SK-N-SH (cell line): ENCODE measurements at regions not wholly inside any gene's neighbourhood (a gene's known extent, or its start where the extent isn't known, plus 50 kb on each side); places are given as distances from the start of the nearest gene placed in this dataset.

ENCODE experiments used
- CTCF ChIA-PET: fragments of 300-600, 350-600 bp; formaldehyde crosslinking; extraction: SDS; loops from one replicate; lab custom pipeline; 2021; lab: Yijun Ruan, JAX
- POLR2A ChIA-PET: fragments of 350-600 bp; sonication (Branson Sonifier 250); formaldehyde crosslinking; extraction: SDS; loops from one replicate; lab custom pipeline; 2020; ENCODE audit warnings: antibody characterized with exemption, inconsistent platforms; lab: Yijun Ruan, JAX
- DNase-seq: peaks from one replicate; pipeline ENCODE4 v3.0.0; 2012
- H2AFZ ChIP-seq: fragments of 200-600 bp; sonication (generic); 2 replicates; pipeline ENCODE4 v1.8.1; 2016; ENCODE audit warnings: antibody characterized with exemption, mild to moderate bottlenecking, low read depth
- H3F3A ChIP-seq: fragments of 200-600 bp; sonication (generic); replicated peaks from 2 replicates; pipeline ENCODE3; 2016; ENCODE audit warnings: antibody characterized with exemption, mild to moderate bottlenecking; ENCODE audit not compliant: insufficient read depth
- H3K27ac ChIP-seq, 2 experiments: fragments of 200-500 bp in 1 of 2; fragments of 200-600 bp in 1 of 2; sonication (Bioruptor generic) in 1 of 2; sonication (generic), shearing (Covaris generic) in 1 of 2; 2 replicates each; pipeline versions ENCODE4 v1.5.1 to v1.6.1; 2014 to 2016; ENCODE audit warnings: low read depth in 2 of 2, inconsistent platforms in 1 of 2, low read length in 1 of 2, mild to moderate bottlenecking in 1 of 2, mixed read lengths in 1 of 2
- H3K27me3 ChIP-seq: fragments of 200-600 bp; sonication (generic), shearing (Covaris generic); 2 replicates; pipeline ENCODE4 v1.6.1; 2016; ENCODE audit warnings: mixed run types; ENCODE audit not compliant: insufficient read depth
- H3K36me3 ChIP-seq, 2 experiments: fragments of 200-500 bp in 1 of 2; fragments of 200-600 bp in 1 of 2; sonication (Bioruptor generic) in 1 of 2; sonication (generic) in 1 of 2; replicated peaks in 1 of 2; 2 replicates each; pipeline versions ENCODE3 to v1.5.1; 2014 to 2016; ENCODE audit warnings: low read length in 1 of 2, mild to moderate bottlenecking in 1 of 2; ENCODE audit not compliant: insufficient read depth in 2 of 2, control insufficient read depth in 1 of 2
- H3K4me1 ChIP-seq, 2 experiments: fragments of 200-500 bp in 1 of 2; fragments of 200-600 bp in 1 of 2; sonication (Bioruptor generic) in 1 of 2; sonication (generic), shearing (Covaris generic) in 1 of 2; 2 replicates each; pipeline versions ENCODE4 v1.5.1 to v1.6.1; 2014 to 2016; ENCODE audit warnings: low read depth in 1 of 2, low read length in 1 of 2, mixed run types in 1 of 2; ENCODE audit not compliant: insufficient read depth in 2 of 2, control insufficient read depth in 1 of 2
- H3K4me2 ChIP-seq: fragments of 200-600 bp; sonication (generic), shearing (Covaris generic); 2 replicates; pipeline ENCODE4 v1.6.1; 2017; ENCODE audit warnings: mixed run types
- H3K4me3 ChIP-seq, 2 experiments: fragments of 200-500 bp in 1 of 2; fragments of 200-600 bp in 1 of 2; sonication (Bioruptor generic) in 1 of 2; sonication (generic), shearing (Covaris generic) in 1 of 2; 2 replicates each; pipeline versions ENCODE4 v1.5.1 to v1.8.1; 2014 to 2016; ENCODE audit warnings: low read depth in 2 of 2, inconsistent platforms in 1 of 2, low read length in 1 of 2, mild to moderate bottlenecking in 1 of 2, mixed read lengths in 1 of 2, moderate library complexity in 1 of 2
- H3K79me2 ChIP-seq: fragments of 200-600 bp; sonication (generic); 2 replicates; pipeline ENCODE4 v1.8.1; 2017; ENCODE audit warnings: mild to moderate bottlenecking; ENCODE audit not compliant: insufficient read depth
- H3K9ac ChIP-seq: fragments of 200-600 bp; sonication (generic); 2 replicates; pipeline ENCODE4 v1.6.1; 2017; ENCODE audit warnings: mixed run types
- H3K9me2 ChIP-seq: fragments of 200-600 bp; sonication (generic); 2 replicates; pipeline ENCODE4 v1.6.1; 2017; ENCODE audit warnings: mixed run types
- H3K9me3 ChIP-seq: fragments of 200-600 bp; sonication (generic); 2 replicates; pipeline ENCODE4 v1.6.1; 2017; ENCODE audit warnings: mixed run types, mild to moderate bottlenecking, moderate library complexity
- H4K20me1 ChIP-seq: fragments of 200-600 bp; sonication (generic); 2 replicates; pipeline ENCODE4 v1.6.1; 2017; ENCODE audit warnings: mild to moderate bottlenecking, mixed run types; ENCODE audit not compliant: insufficient read depth
- CHD2 ChIP-seq: fragments of 150-350 bp; IDR thresholded peaks from 2 replicates; pipeline ENCODE4 v1.6.1; 2018; ENCODE audit warnings: low read length; ENCODE audit not compliant: partially characterized antibody
- CTCF ChIP-seq: fragments of 200-600 bp; sonication (generic); IDR thresholded peaks from 2 replicates; pipeline ENCODE4 v1.6.1; 2017; ENCODE audit warnings: antibody characterized with exemption, mild to moderate bottlenecking, moderate library complexity
- ELF1 ChIP-seq: IDR thresholded peaks from 2 replicates; pipeline ENCODE4 v1.4.0; 2012
- EP300 ChIP-seq, 2 experiments: IDR thresholded peaks; 2 replicates each; pipeline versions ENCODE4 v1.4.0 to v1.6.1; 2012; ENCODE audit warnings: borderline replicate concordance in 1 of 2, low read depth in 1 of 2, low read length in 1 of 2
- EZH2phosphoT487 ChIP-seq: fragments of 200-600 bp; sonication (generic); IDR thresholded peaks from 2 replicates; pipeline ENCODE4 v1.6.1; 2017; ENCODE audit warnings: low read depth, mixed run types, mild to moderate bottlenecking, antibody characterized with exemption, moderate library complexity, borderline replicate concordance
- FOSL2 ChIP-seq: IDR thresholded peaks from 2 replicates; pipeline ENCODE4 v1.4.0; 2012; ENCODE audit warnings: low read depth, mild to moderate bottlenecking, moderate library complexity, borderline replicate concordance
- GABPA ChIP-seq: IDR thresholded peaks from 2 replicates; pipeline ENCODE4 v1.4.0; 2012; ENCODE audit warnings: low read depth, mild to moderate bottlenecking
- GATA2 ChIP-seq: sonication (generic); formaldehyde crosslinking; IDR thresholded peaks from 2 replicates; pipeline ENCODE4 v1.5.0; 2020; ENCODE audit warnings: mild to moderate bottlenecking, missing genetic modification reagents
- IRF3 ChIP-seq: fragments of 150-350 bp; IDR thresholded peaks from 2 replicates; pipeline ENCODE4 v1.6.1; 2016; ENCODE audit warnings: mild to moderate bottlenecking, low read depth, low read length
- NFIC ChIP-seq: IDR thresholded peaks from 2 replicates; pipeline ENCODE4 v1.4.0; 2012; ENCODE audit warnings: borderline replicate concordance
- SMC3 ChIP-seq: IDR thresholded peaks from 2 replicates; pipeline ENCODE4 v1.6.1; 2012; ENCODE audit warnings: low read depth, low read length, improper control_type of control experiment
- USF1 ChIP-seq: IDR thresholded peaks from 2 replicates; pipeline ENCODE4 v1.4.0; 2012; ENCODE audit warnings: low read depth, borderline replicate concordance
- WGBS: methylation state at CpG from one replicate; pipeline ENCODE4 v1.1.6; 2017; ENCODE audit warnings: low lambda C conversion rate; 5-methylcytosine and 5-hydroxymethylcytosine counted together

GRCh38 chr11:129259931-129260348 is 67.8 kb upstream of the ARHGAP32 start:
- ChIA-PET POLR2A (no interaction called here), CTCF (interaction anchor here (0.7 to 1.4 kb wide), 3 partner anchors 12 to 30 kb away, joined by 3 to 4 read pairs (median 3); no protein-coding TSS in a partner anchor)
- no peak overlapping the region for H3K4me2 ChIP-seq
- no peak overlapping the region for H3K27ac ChIP-seq
- no peaks in the 10 kb centered on the region; the same call in 1 of the 2 replicates for H4K20me1 ChIP-seq
- no peaks in the 10 kb centered on the region for H3K9me2 ChIP-seq
- peaks cover 0 to 7% of the 10 kb centered on the region in 2 experiments for H3K36me3 ChIP-seq
- no peak overlapping the region for H2AFZ ChIP-seq
- no peak overlapping the region for H3K9ac ChIP-seq
- peaks cover 0 to 16% of the 10 kb centered on the region in 2 experiments; a peak in 2 of 4 replicates for H3K4me1 ChIP-seq
- no peak for DNase-seq
- H3K79me2 ChIP-seq: peaks cover 81% of the 10 kb centered on the region
- 91% methylated on average over 3 of the region's 3 CpGs for WGBS
- no peaks in the 10 kb centered on the region for H3K9me3 ChIP-seq
- no peaks in the 10 kb centered on the region for H3F3A ChIP-seq
- TF ChIP-seq FOSL2: no peak
- TF ChIP-seq CTCF: no peak
- no peak for TF ChIP-seq EZH2phosphoT487
- TF ChIP-seq CHD2: no peak
- TF ChIP-seq NFIC: no peak
- H3K27me3 ChIP-seq: no peaks in the 10 kb centered on the region
- no peak overlapping the region for H3K4me3 ChIP-seq

- Histone ChIP-seq H3F3A (no peaks in the 10 kb centered on the region), H3K36me3 (peaks cover 0 to 7% of the 10 kb centered on the region in 2 experiments), H3K4me1 (peaks cover 0 to 16% of the 10 kb centered on the region in 2 experiments; a peak in 2 of 4 replicates), H3K27ac (no peak overlapping the region), H3K9ac (no peak overlapping the region), H3K9me2 (no peaks in the 10 kb centered on the region), H2AFZ (no peak overlapping the region), H4K20me1 (no peaks in the 10 kb centered on the region; the same call in 1 of the 2 replicates), H3K4me3 (no peak overlapping the region), H3K27me3 (no peaks in the 10 kb centered on the region), H3K4me2 (no peak overlapping the region), H3K79me2 (peaks cover 80% of the 10 kb centered on the region), H3K9me3 (no peaks in the 10 kb centered on the region)
- TF ChIP-seq ELF1: no peak
- TF ChIP-seq EP300 (IDR thresholded peaks at IDR 0.05; ENCODE audit: borderline replicate concordance in 1 of 2, low read depth in 1 of 2, low read length in 1 of 2): no peak
- ChIA-PET CTCF (no interaction called here), POLR2A (no interaction called here)
- 78% methylated on average over 5 of the region's 5 CpGs for WGBS
- DNase-seq: no peak
Observed at GRCh38 chr11:129258205-129258604, 66.1 kb upstream of the ARHGAP32 start.

- H3F3A ChIP-seq: no peaks in the 10 kb centered on the region
- no peak overlapping the region for H3K4me2 ChIP-seq
- H3K9ac ChIP-seq: no peak overlapping the region
- no peaks in the 10 kb centered on the region for H3K27me3 ChIP-seq
- TF ChIP-seq SMC3: no peak
- TF ChIP-seq USF1: no peak
- TF ChIP-seq IRF3: no peak
- TF ChIP-seq GATA2 (CRISPR knock-in tag): no peak
- no peak for TF ChIP-seq GABPA
- no peak overlapping the region for H3K27ac ChIP-seq
- no peak overlapping the region for H2AFZ ChIP-seq
- peaks cover 0 to 7% of the 10 kb centered on the region in 2 experiments for H3K36me3 ChIP-seq
- no peaks in the 10 kb centered on the region; the same call in 1 of the 2 replicates for H4K20me1 ChIP-seq
- H3K9me2 ChIP-seq: no peaks in the 10 kb centered on the region
- peaks cover 73% of the 10 kb centered on the region for H3K79me2 ChIP-seq
- H3K4me3 ChIP-seq: no peak overlapping the region
- no peak for DNase-seq
- H3K4me1 ChIP-seq: peaks cover 0 to 16% of the 10 kb centered on the region in 2 experiments; a peak in 2 of 4 replicates
- CTCF ChIA-PET: interaction anchor here (1.0 to 1.4 kb wide), 4 partner anchors 17 to 493 kb away, joined by 3 read pairs; no protein-coding TSS in a partner anchor
- POLR2A ChIA-PET: no interaction called here
- H3K9me3 ChIP-seq: no peaks in the 10 kb centered on the region
Observed at GRCh38 chr11:129257512-129257911, 65.4 kb upstream of the ARHGAP32 start.
